ENCODE measurements at regions not wholly inside any gene's neighbourhood (a gene's known extent, or its start where the extent isn't known, plus 50 kb on each side); places are given as distances from the start of the nearest gene placed in this dataset.

GRCh38 chr3:171916888-171917287 lies 73.7 kb downstream of the TMEM212 start:
- TF ChIP-seq CTCF (IDR thresholded peaks at IDR 0.05; ENCODE audit: low read depth, low read length, missing input control) = no peak
- no peak for TF ChIP-seq EGR1 (IDR thresholded peaks at IDR 0.05; ENCODE audit: low read depth in 2 of 2)
- TF ChIP-seq SP1 (IDR thresholded peaks at IDR 0.05) = no peak
- TF ChIP-seq REST (IDR thresholded peaks at IDR 0.05) = no peak
- no peak for TF ChIP-seq RAD21 (IDR thresholded peaks at IDR 0.05)
- no peak for TF ChIP-seq ZBTB33 (IDR thresholded peaks at IDR 0.05)
